ENCODE measurements at regions not wholly inside any gene's neighbourhood (a gene's known extent, or its start where the extent isn't known, plus 50 kb on each side); places are given as distances from the start of the nearest gene placed in this dataset.

- DNase-seq (ENCODE audit: extremely low read depth in 1 of 2, low read depth in 1 of 2), result no peak
Measured at GRCh38 chr12:46455648-46456352, 83.2 kb upstream of the SLC38A2 start.

- no peak for DNase-seq (ENCODE audit: extremely low read depth in 1 of 2, low read depth in 1 of 2)
Measured at GRCh38 chr12:46454981-46455380, 82.4 kb upstream of the SLC38A2 start.

DNA sequence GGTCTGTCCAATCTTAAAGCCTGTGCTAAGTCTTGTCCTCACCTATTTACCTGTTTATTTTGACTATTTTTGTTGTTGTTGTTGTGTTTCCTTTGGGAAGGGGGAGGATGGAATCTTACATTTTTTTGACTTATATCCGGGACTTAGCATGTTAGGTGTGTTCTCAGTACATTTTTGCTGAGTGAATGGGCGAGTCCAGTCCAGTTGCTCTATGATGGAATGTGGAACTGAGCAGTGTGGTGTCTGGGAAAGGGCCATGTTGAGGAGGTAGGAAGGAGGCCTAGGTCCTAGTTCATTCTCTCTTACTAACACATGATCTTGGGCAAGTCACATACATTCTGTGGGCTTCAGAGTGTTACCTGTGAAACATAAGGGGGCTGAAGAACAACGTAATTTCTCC, 80.9 kb upstream of the SLC38A2 start:
- no peak for DNase-seq (ENCODE audit: extremely low read depth in 1 of 2, low read depth in 1 of 2)

- DNase-seq (ENCODE audit: extremely low read depth in 1 of 2, low read depth in 1 of 2), result no peak
Measured at GRCh38 chr12:46452776-46453175, 80.2 kb upstream of the SLC38A2 start.

DNA sequence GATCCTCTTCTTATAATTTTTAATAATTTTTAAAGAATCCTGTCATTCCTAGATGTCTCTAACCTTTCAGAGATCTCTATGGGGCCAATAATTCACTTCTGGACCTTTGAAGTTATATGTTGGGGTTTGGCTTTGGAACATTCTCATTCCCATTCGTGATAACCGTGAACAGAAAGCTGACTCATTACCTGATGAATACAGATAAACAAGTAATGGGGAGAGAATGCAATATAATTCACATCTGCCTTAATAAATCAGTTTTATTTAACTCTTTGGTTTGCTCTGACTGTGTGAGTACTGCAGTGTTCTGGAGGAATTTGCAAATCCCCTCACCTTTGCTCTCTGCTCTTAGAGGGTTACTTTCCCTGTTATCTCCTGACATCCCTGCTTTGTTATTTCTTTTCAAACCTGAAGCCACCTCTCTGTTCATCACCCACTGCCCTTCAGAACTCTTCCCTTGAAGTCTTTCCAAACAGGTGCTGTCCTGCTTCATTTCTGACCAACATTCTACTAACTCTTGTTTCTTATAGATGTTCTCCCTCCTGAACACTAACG, 79.6 kb upstream of the SLC38A2 start:
- DNase-seq (ENCODE audit: extremely low read depth in 1 of 2, low read depth in 1 of 2), result no peak

DNA sequence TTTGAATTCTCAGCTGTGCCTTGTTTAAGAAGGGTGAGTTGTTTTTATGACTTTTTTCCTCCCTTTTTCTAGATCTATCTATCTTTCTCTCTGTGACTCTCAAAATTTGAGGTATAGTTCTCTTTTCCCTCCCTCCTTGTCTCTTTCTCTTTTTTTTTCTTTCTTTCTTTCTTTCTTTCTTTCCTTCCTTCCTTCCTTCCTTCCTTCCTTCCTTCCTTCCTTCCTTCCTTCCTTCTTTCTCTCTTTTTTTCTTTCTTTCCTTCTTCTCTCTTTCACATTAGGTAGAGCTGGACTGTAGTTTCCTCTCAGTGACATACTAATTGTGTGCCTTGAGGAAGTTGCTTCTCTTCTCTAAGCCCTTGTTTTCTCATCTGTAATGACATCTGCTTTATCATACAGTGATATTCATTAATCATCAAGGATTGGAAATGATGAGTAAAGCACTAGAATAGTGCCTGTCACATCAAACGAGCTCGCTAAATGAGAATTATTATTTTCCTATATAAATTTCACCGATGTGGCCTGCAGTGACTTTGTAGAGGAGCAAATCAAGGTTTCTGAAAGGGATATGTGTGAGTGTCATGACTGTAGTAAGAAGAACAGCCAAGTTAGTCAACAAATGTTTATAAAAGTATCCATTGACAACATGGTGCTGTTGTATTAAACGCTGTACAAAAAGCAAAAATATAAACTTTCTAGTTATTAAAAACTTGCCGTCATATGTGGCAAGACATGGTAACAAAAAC, 78.9 kb upstream of the SLC38A2 start:
- no peak for DNase-seq (ENCODE audit: extremely low read depth in 1 of 2, low read depth in 1 of 2)

GRCh38 chr12:46450279-46450748, 77.7 kb upstream of the SLC38A2 start:
- DNase-seq (ENCODE audit: extremely low read depth in 1 of 2, low read depth in 1 of 2), result no peak

GRCh38 chr12:46449856-46450255, 77.3 kb upstream of the SLC38A2 start:
- no peak for DNase-seq (ENCODE audit: extremely low read depth in 1 of 2, low read depth in 1 of 2)

GRCh38 chr12:46449316-46449715, 76.7 kb upstream of the SLC38A2 start:
- no peak for DNase-seq (ENCODE audit: extremely low read depth in 1 of 2, low read depth in 1 of 2)

GRCh38 chr12:46446645-46447044, 74.1 kb upstream of the SLC38A2 start:
- no peak for DNase-seq (ENCODE audit: extremely low read depth in 1 of 2, low read depth in 1 of 2)

DNA sequence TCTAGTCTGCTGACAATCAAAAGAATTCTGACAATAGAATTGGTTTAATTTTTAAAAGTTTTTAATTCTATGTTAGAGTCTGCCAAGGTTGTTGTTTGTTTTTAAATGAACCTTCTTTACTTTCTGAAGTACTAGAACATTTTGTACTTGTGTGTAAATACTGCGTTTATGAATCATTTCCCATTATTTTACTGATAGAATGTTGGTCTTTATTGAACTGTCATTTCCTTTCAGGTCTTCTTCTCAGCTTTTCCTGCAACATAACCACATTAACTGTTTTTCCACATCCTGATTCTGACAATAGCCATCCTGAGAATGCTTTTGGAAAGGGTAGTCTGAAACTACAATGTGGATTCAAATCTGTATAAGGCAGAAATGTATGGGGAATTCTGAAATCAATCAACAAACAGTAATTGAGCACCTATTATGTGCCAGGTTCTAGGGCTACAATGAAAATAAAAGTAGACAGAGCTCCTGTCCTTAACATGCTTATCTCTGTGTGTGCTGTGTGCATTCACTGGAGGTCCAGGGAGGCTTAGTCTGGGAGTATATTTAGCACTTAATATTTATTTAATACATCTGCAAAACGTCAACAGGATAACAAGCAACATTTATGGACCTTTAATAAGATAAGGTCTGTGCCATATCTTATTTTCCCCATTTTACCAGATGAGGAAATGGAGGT, 73.1 kb upstream of the SLC38A2 start:
- DNase-seq (ENCODE audit: extremely low read depth in 1 of 2, low read depth in 1 of 2), result no peak

- DNase-seq (ENCODE audit: extremely low read depth in 1 of 2, low read depth in 1 of 2), result no peak
Measured at GRCh38 chr12:46445093-46445492, 72.5 kb upstream of the SLC38A2 start.

DNA sequence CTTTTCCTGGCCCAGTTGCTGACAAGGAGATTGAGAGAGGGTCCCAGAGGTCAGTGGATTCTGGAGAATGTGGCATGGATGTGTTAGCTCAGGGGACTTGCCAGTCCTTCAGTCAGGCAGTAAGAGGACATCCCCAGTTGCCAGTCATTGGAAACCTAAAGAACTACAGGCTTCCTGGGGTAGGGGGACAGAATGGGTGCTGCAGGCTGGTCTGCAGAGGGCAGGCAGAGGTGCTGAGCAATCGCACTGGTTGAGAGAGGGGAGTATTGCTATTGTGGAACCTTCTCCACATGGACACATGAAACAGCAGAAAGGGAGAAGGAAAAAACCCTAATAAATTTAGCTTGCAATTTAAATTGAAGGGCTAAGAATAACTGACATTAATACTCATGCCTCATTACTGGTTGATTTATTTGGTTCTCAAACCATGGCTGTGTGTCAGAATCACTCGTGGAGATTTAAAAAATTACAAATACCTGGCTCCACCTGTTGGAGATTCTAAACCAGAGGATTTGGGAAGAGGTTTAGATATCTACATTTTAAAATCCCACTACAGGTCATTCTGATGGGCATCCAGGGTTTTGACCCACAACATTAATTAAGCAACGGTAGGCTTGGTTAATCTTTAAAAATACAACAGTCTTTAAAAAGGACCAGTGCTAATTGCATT, 71.2 kb upstream of the SLC38A2 start:
- no peak for DNase-seq (ENCODE audit: extremely low read depth in 1 of 2, low read depth in 1 of 2)

GRCh38 chr12:46442738-46443137, 70.2 kb upstream of the SLC38A2 start:
- no peak for DNase-seq (ENCODE audit: extremely low read depth in 1 of 2, low read depth in 1 of 2)

GRCh38 chr12:46442239-46442638, 69.7 kb upstream of the SLC38A2 start:
- DNase-seq (ENCODE audit: extremely low read depth in 1 of 2, low read depth in 1 of 2), result no peak

DNA sequence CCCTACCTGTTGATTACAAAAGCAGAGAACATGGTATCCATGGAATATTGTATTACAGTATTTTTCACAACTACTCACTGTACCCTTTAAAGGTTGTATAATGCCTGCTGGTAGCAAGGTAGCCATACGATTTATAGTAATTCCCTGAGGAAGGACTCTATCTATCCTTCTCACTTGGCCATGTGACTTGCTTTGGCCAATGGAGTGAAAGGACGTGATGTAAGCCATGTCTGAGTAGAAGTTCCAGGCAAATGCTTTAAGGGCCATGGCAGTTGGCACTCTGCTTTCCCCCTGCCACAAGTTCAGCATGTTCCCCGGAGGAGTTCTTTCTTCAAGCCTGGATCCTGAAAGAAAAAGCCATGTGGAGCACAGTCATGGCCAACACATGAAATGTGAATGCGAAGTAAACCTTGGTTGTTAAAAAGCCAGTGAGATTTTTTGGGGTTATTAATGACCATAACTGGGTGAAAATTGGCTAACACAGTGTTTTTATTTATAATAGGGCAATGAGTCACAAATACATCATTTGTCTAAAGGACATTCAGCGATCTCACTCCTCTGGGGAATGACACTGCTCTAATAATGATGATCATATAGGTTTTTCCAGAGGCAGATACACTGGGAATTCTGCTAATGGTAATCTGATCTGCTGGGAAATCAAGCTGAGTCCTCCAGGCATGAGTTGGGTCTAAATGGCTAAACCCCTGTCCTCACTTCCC, 67.4 kb upstream of the SLC38A2 start:
- DNase-seq (ENCODE audit: extremely low read depth in 1 of 2, low read depth in 1 of 2), result no peak

DNA sequence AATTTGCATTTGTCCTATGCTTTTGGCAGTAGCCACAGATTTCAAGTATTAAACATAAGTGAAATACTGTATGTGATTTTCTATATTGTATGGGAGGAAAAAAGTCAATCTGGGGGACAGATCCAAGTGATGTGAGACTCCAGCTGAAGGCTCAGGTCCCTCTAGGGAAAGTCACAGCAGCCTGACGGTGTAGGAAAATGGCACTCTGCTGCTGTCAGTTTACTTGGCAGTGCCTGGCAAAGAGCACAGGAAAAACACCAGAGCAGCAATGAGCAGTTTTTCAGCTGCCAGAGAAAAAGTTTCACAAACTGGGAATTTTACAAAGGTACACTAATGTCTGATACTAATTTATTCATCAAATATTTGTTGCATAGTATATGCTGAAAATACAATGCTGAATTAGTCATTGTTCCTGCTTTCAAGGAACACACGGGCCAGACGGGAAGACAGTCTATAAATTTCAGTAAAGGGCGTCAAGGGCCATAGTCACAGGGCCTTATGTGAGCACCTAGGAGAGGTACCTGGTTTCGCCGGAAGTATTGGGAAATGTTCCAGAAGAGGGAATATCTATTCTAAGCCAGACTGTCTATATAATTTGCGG, 66.2 kb upstream of the SLC38A2 start:
- no peak for DNase-seq (ENCODE audit: extremely low read depth in 1 of 2, low read depth in 1 of 2)

DNA sequence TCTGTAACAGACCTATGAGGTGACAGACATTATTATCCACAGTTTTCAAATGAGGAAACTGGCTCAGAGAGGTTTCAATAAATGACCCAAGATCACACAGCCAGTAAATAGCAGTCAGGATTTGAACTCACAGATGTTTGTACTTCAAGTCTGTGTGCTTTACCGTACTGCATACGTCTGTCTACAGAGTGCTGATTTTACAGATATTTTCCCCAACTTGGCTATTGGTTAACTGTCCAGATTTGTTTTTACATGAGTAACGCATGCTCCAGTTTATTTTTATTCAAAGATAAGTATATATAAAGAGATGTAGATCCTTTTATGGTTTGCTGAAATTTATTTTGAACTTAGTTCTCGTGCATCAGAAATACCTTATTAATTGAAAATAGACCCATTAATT, 65.7 kb upstream of the SLC38A2 start:
- DNase-seq (ENCODE audit: extremely low read depth in 1 of 2, low read depth in 1 of 2), result no peak

DNA sequence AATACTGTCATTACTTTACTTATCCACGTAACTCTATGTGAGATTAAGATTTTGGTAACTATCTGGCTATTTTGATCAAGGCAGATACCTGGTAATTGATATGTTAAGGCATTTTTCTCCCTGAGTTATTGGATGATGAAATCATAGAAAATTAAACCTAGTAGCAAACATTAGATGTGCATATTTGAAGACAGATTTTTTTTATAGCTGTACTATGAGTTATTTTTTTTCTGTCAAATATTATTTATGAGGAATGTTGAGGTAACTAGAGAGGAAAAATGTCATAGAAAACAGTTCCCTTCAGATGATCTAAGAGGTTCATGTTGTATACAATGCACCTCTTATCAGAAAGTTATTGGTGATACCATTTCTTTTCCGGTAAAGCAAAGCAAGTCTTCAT, 64.9 kb upstream of the SLC38A2 start:
- no peak for DNase-seq (ENCODE audit: extremely low read depth in 1 of 2, low read depth in 1 of 2)

DNA sequence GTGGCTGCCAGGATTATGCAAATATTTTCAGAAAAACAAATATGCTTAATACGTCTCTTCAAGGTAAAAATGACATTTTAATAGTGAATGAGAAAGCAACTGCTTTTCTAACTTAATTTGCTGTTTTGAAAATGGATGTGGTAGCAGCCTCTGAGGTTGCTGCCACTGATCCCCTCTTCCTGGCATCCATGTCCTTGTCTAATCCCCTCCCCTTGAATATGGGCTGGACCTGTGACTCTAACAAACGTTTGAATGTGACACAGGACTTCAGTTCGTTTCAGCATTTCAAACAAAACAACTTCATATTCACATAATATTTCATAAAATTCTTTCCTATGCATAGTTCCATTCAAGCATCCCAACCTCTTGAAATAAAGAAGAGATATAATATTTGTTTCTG, 64.2 kb upstream of the SLC38A2 start:
- DNase-seq (ENCODE audit: extremely low read depth in 1 of 2, low read depth in 1 of 2), result no peak
